ENCODE measurements at regions not wholly inside any gene's neighbourhood (a gene's known extent, or its start where the extent isn't known, plus 50 kb on each side); places are given as distances from the start of the nearest gene placed in this dataset.

DNA sequence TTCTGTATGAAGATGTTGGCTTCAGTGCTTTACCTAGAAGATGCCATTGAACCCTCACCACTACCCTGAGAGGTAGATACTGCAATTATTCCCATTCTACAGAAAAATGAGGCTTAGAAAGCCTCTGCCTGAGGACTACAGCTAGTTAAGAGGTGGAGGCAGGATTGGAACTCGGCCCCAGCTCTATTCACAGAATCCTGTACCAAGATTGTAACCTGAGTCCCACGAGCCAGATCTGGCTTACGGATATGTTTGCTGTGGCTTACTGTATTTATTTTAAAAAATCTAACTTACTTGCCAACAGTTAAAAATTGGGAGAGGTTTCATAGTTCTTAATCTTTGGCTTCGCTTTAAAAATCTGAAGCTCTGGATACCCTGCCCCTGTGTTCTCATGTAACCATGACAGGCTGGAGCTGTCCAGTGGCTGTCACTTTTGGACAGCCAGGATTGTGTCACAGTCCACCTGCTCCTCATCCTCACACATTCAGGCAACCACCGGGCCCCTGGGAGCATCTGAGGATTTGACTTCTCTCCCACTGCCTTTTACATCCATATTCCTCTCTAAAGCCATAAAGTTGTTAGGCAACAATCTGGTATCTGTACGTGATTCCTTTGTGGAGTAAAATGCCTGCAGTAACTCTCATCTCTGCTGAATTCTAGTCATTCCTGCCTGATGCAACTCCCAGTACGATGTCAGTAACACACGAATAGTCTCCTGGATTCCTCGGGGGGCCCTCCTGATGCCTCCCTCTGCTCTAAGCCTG, 160.8 kb upstream of the SERP2 start:
- TF ChIP-seq, protein P1, sequence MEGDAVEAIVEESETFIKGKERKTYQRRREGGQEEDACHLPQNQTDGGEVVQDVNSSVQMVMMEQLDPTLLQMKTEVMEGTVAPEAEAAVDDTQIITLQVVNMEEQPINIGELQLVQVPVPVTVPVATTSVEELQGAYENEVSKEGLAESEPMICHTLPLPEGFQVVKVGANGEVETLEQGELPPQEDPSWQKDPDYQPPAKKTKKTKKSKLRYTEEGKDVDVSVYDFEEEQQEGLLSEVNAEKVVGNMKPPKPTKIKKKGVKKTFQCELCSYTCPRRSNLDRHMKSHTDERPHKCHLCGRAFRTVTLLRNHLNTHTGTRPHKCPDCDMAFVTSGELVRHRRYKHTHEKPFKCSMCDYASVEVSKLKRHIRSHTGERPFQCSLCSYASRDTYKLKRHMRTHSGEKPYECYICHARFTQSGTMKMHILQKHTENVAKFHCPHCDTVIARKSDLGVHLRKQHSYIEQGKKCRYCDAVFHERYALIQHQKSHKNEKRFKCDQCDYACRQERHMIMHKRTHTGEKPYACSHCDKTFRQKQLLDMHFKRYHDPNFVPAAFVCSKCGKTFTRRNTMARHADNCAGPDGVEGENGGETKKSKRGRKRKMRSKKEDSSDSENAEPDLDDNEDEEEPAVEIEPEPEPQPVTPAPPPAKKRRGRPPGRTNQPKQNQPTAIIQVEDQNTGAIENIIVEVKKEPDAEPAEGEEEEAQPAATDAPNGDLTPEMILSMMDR (IDR thresholded peaks at IDR 0.05), result no peak
- no peak for TF ChIP-seq ZFX (IDR thresholded peaks at IDR 0.05; ENCODE audit: borderline replicate concordance)

Data from 22Rv1 (cell line).